Tibial nerve (tissue), 4 donors: ENCODE measurements at regions not wholly inside any gene's neighbourhood (a gene's known extent, or its start where the extent isn't known, plus 50 kb on each side); places are given as distances from the start of the nearest gene placed in this dataset.

Experiments used
- CTCF ChIP-seq, 5 experiments: fragments of 200-600 bp in 3 of 5; fragments of 450-650 bp in 2 of 5; sonication (generic) in 3 of 5; IDR thresholded peaks; one replicate each; pipeline ENCODE4 v1.5.1; 2016 to 2019; ENCODE audit warnings: antibody characterized with exemption in 5 of 5, mild to moderate bottlenecking in 3 of 5, moderate library complexity in 2 of 5
- EP300 ChIP-seq, 2 donors: sonication (generic); formaldehyde crosslinking; IDR thresholded peaks; one replicate each; pipeline ENCODE4 v1.6.1; 2017; ENCODE audit warnings: antibody characterized with exemption in 2 of 2, mild to moderate bottlenecking in 1 of 2

- TF ChIP-seq CTCF (IDR thresholded peaks at IDR 0.05) (no peak), EP300 (IDR thresholded peaks at IDR 0.05) (no peak)
Observed at GRCh38 chr6:132147530-132148011, 196.4 kb upstream of the CCN2 start.
